Colonic mucosa (tissue), 4 donors: ENCODE measurements at regions not wholly inside any gene's neighbourhood (a gene's known extent, or its start where the extent isn't known, plus 50 kb on each side); places are given as distances from the start of the nearest gene placed in this dataset.
"Not testable (repeated sequence)": the region's sequence is repeated elsewhere in the genome, so short reads cannot be mapped to it uniquely, and the experiment has no call there.

Experiments
- DNase-seq: peaks from one replicate; pipeline ENCODE4 v3.0.0-alpha.2; 2020
- H3K27ac ChIP-seq: fragments of 200-600 bp; one replicate; pipeline ENCODE4 v1.8.0; 2021
- H3K27me3 ChIP-seq: fragments of 200-600 bp; one replicate; pipeline ENCODE4 v1.8.0; 2021
- H3K36me3 ChIP-seq: fragments of 200-600 bp; one replicate; pipeline ENCODE4 v1.8.0; 2021
- H3K4me1 ChIP-seq: fragments of 200-600 bp; one replicate; pipeline ENCODE4 v1.8.0; 2021; ENCODE audit warnings: mild to moderate bottlenecking
- H3K4me3 ChIP-seq: fragments of 200-600 bp; one replicate; pipeline ENCODE4 v1.8.0; 2021
- H3K9ac ChIP-seq, 2 donors: one replicate each; pipeline ENCODE4 v1.7.0; 2013; ENCODE audit warnings: control low read depth in 2 of 2, low read depth in 2 of 2, low read length in 2 of 2
- H3K9me3 ChIP-seq: fragments of 200-600 bp; one replicate; pipeline ENCODE4 v1.8.0; 2021
- CTCF ChIP-seq: fragments of 200-600 bp; IDR thresholded peaks from one replicate; pipeline ENCODE4 v1.8.0; 2022; ENCODE audit warnings: antibody characterized with exemption, mild to moderate bottlenecking
- intact Hi-C: fragments of 100-400 bp; cut with DNase I; formaldehyde crosslinking; loops from one replicate; pipeline ENCODE4 v1.14.1; 2022
- donor health status: healthy.
- donor health status: DM: no; HTN: no; CAD: no.
- donor health status: DM: no; HTN: no; CAD: no.

GRCh38 chr3:61483997-61484396, 77.4 kb upstream of the PTPRG start:
- no peak for TF ChIP-seq CTCF
- Histone ChIP-seq H3K9me3 (no peaks in the 10 kb centered on the region), H3K9ac (no peak overlapping the region), H3K27me3 (no peaks in the 10 kb centered on the region), H3K27ac (no peak overlapping the region), H3K4me1 (no peaks in the 10 kb centered on the region), H3K4me3 (no peak overlapping the region), H3K36me3 (no peaks in the 10 kb centered on the region)
- intact Hi-C loops, result no loop called here
- no peak for DNase-seq

- Histone ChIP-seq H3K36me3 (no peaks in the 10 kb centered on the region), H3K9me3 (no peaks in the 10 kb centered on the region), H3K4me1 (no peaks in the 10 kb centered on the region), H3K4me3 (no peak overlapping the region), H3K27ac (no peak overlapping the region), H3K9ac (no peak overlapping the region), H3K27me3 (no peaks in the 10 kb centered on the region)
- no peak for DNase-seq
- intact Hi-C loops, result no loop called here
- no peak for TF ChIP-seq CTCF
Measured at GRCh38 chr3:61493339-61493738, 68.0 kb upstream of the PTPRG start.

- H3K27me3 ChIP-seq, H3K4me3 ChIP-seq, intact Hi-C loops, H3K9me3 ChIP-seq, H3K9ac ChIP-seq, H3K27ac ChIP-seq, H3K36me3 ChIP-seq, DNase-seq, H3K4me1 ChIP-seq: not testable (repeated sequence)
Measured at GRCh38 chr3:61494309-61494708, 67.1 kb upstream of the PTPRG start.

GRCh38 chr3:61497463-61497862, 63.9 kb upstream of the PTPRG start:
- H3K4me3 ChIP-seq, result no peak overlapping the region
- H3K4me1 ChIP-seq, result no peaks in the 10 kb centered on the region
- no peak for TF ChIP-seq CTCF
- intact Hi-C loops, result no loop called here
- DNase-seq, result no peak
- no peak overlapping the region for H3K27ac ChIP-seq
- H3K27me3 ChIP-seq, result no peaks in the 10 kb centered on the region
- H3K9me3 ChIP-seq, result no peaks in the 10 kb centered on the region
- H3K36me3 ChIP-seq, result no peaks in the 10 kb centered on the region
- no peak overlapping the region for H3K9ac ChIP-seq

- no peak for DNase-seq
- intact Hi-C loops, result no loop called here
- Histone ChIP-seq H3K36me3 (no peaks in the 10 kb centered on the region), H3K9me3 (no peaks in the 10 kb centered on the region), H3K4me1 (no peaks in the 10 kb centered on the region), H3K27me3 (no peaks in the 10 kb centered on the region), H3K9ac (no peak overlapping the region), H3K4me3 (no peak overlapping the region), H3K27ac (no peak overlapping the region)
- no peak for TF ChIP-seq CTCF
Measured at GRCh38 chr3:61505197-61505596, 56.2 kb upstream of the PTPRG start.

GRCh38 chr3:61507946-61508345, 53.4 kb upstream of the PTPRG start:
- Histone ChIP-seq H3K4me1 (no peaks in the 10 kb centered on the region), H3K9me3 (no peaks in the 10 kb centered on the region), H3K27me3 (no peaks in the 10 kb centered on the region), H3K9ac (no peak overlapping the region), H3K4me3 (no peak overlapping the region), H3K27ac (no peak overlapping the region), H3K36me3 (no peaks in the 10 kb centered on the region)
- no peak for TF ChIP-seq CTCF
- intact Hi-C loops, result no loop called here
- no peak for DNase-seq
